ENCODE measurements at regions not wholly inside any gene's neighbourhood (a gene's known extent, or its start where the extent isn't known, plus 50 kb on each side); places are given as distances from the start of the nearest gene placed in this dataset.
"Not testable (repeated sequence)": the region's sequence is repeated elsewhere in the genome, so short reads cannot be mapped to it uniquely, and the experiment has no call there.

GRCh38 chr9:42323084-42323809 lies 139.8 kb downstream of the SPATA31A6 start:
- H4K20me1 ChIP-seq (replicated peaks in 1 of 2; ENCODE audit: control insufficient read depth in 1 of 2, insufficient read depth in 2 of 2, low read length in 2 of 2); H2BK15ac ChIP-seq (ENCODE audit: low read length); H3K56ac ChIP-seq (replicated peaks; ENCODE audit: insufficient read length, low read depth, low read length); H2BK5ac ChIP-seq (ENCODE audit: low read depth, low read length); H3K27ac ChIP-seq (ENCODE audit: low read depth, low read length); H3K27me3 ChIP-seq (replicated peaks in 1 of 4; ENCODE audit: control insufficient read depth in 3 of 4, extremely low read depth in 1 of 4, insufficient read depth in 3 of 4, low read length in 3 of 4); H2BK120ac ChIP-seq (replicated peaks; ENCODE audit: low read depth, low read length); H3K4me2 ChIP-seq (ENCODE audit: insufficient read depth in 1 of 2, low read depth in 2 of 2, low read length in 2 of 2); H2BK20ac ChIP-seq (ENCODE audit: low read length); H3K18ac ChIP-seq (ENCODE audit: extremely low read depth, low read length); H3K4me1 ChIP-seq (replicated peaks in 1 of 4; ENCODE audit: control insufficient read depth in 3 of 4, insufficient read depth in 4 of 4, low read length in 3 of 4); H2BK12ac ChIP-seq (ENCODE audit: low read depth, low read length); H3K79me1 ChIP-seq (ENCODE audit: low read depth, low read length); FAIRE-seq; H3K9me3 ChIP-seq (ENCODE audit: insufficient read depth in 2 of 2, low read depth in 1 of 2, low read length in 1 of 2); H2AK5ac ChIP-seq (ENCODE audit: low read depth, low read length); CTCF ChIA-PET (ENCODE audit: partially characterized antibody); H3K23me2 ChIP-seq (ENCODE audit: low read depth, low read length); H3K4me3 ChIP-seq (ENCODE audit: extremely low read depth in 1 of 4, insufficient read depth in 2 of 4, low read depth in 3 of 4, low read length in 4 of 4); H4K5ac ChIP-seq (ENCODE audit: insufficient read length, low read depth, low read length); H3K36me3 ChIP-seq (ENCODE audit: control insufficient read depth in 2 of 4, insufficient read depth in 4 of 4, low read length in 3 of 4); H3K23ac ChIP-seq (ENCODE audit: insufficient read length); H4K91ac ChIP-seq (replicated peaks; ENCODE audit: insufficient read length, low read length); H2AFZ ChIP-seq (ENCODE audit: low read length); H3K14ac ChIP-seq (ENCODE audit: insufficient read length); H3K79me2 ChIP-seq (ENCODE audit: control insufficient read depth in 1 of 2, insufficient read depth in 2 of 2, low read length in 2 of 2); H3K4ac ChIP-seq (replicated peaks; ENCODE audit: insufficient read length, low read depth, low read length); H4K8ac ChIP-seq (ENCODE audit: extremely low read depth, insufficient read depth, low read length); H3K9ac ChIP-seq (replicated peaks in 1 of 4; ENCODE audit: extremely low read depth in 1 of 4, low read depth in 3 of 4, low read length in 3 of 4): not testable (repeated sequence)
- DNase-seq (ENCODE audit: low read depth in 1 of 2, low spot score in 2 of 2), result peak in 1 of 2 experiments; percentile 68
- 9% methylated on average over 7 of the region's 7 CpGs; no CpG with 5 or more reads in 1 of the 2 experiments for WGBS, 2 experiments (ENCODE audit: extremely low coverage in 1 of 2, insufficient coverage in 1 of 2, insufficient read length in 1 of 2, insufficient replicate concordance in 2 of 2, low coverage in 1 of 2, low lambda C conversion rate in 2 of 2, missing lambda C conversion rate in 1 of 2)
- POLR2A ChIA-PET (ENCODE audit: partially characterized antibody), result interaction anchor here (0.7 kb wide), 1 partner anchor 154 kb away, joined by 3 read pairs; no protein-coding TSS in a partner anchor
- TF ChIP-seq CREB1 (IDR thresholded peaks at IDR 0.05) (peak; percentile 55; the same call in 1 of the 2 replicates), NANOG (IDR thresholded peaks at IDR 0.05; ENCODE audit: insufficient read depth, low read depth, low read length, poor library complexity, severe bottlenecking) (peak; percentile 65), YY1 (IDR thresholded peaks at IDR 0.05; ENCODE audit: low read depth, low read length) (peak; percentile 22; the same call in 1 of the 2 replicates), HDAC2 (IDR thresholded peaks at IDR 0.05; ENCODE audit: borderline replicate concordance in 1 of 2, low read depth in 2 of 2, low read length in 2 of 2) (peak in 1 of 2 experiments; percentile 62; a peak in 1 of 4 replicates), TCF12 (IDR thresholded peaks at IDR 0.05; ENCODE audit: low read depth, low read length) (0 out of 2 replicates have a peak, but pooled peaks have one; percentile 58)
